ENCODE measurements at regions not wholly inside any gene's neighbourhood (a gene's known extent, or its start where the extent isn't known, plus 50 kb on each side); places are given as distances from the start of the nearest gene placed in this dataset.

- TF ChIP-seq POU2F2 (IDR thresholded peaks at IDR 0.05; ENCODE audit: low read depth, low read length) (no peak), POLR2AphosphoS5 (IDR thresholded peaks at IDR 0.05; ENCODE audit: low read depth, low read length) (no peak), SPI1 (IDR thresholded peaks at IDR 0.05; ENCODE audit: low read depth, low read length) (no peak), POLR2A (IDR thresholded peaks at IDR 0.05; ENCODE audit: low read depth, low read length) (no peak), PAX5 (IDR thresholded peaks at IDR 0.05; ENCODE audit: insufficient read depth, low read length, severe bottlenecking) (no peak), TAF1 (IDR thresholded peaks at IDR 0.05; ENCODE audit: low read depth, low read length) (no peak)
- DNase-seq (ENCODE audit: insufficient read length, low spot score) (no peak), FAIRE-seq (no peak)
These were observed 610.7 kb downstream of the KCNJ2 start for GRCh38 chr17:70780031-70780430.

- FAIRE-seq (no peak), DNase-seq (ENCODE audit: insufficient read length, low spot score) (no peak)
- no peak for TF ChIP-seq SPI1 (IDR thresholded peaks at IDR 0.05; ENCODE audit: low read depth, low read length)
- no peak for TF ChIP-seq PAX5 (IDR thresholded peaks at IDR 0.05; ENCODE audit: insufficient read depth, low read length, severe bottlenecking)
- no peak for TF ChIP-seq POLR2AphosphoS5 (IDR thresholded peaks at IDR 0.05; ENCODE audit: low read depth, low read length)
- TF ChIP-seq POLR2A (IDR thresholded peaks at IDR 0.05; ENCODE audit: low read depth, low read length): no peak
- TF ChIP-seq POU2F2 (IDR thresholded peaks at IDR 0.05; ENCODE audit: low read depth, low read length): no peak
These were observed 616.7 kb downstream of the KCNJ2 start for GRCh38 chr17:70786081-70786480.

DNA sequence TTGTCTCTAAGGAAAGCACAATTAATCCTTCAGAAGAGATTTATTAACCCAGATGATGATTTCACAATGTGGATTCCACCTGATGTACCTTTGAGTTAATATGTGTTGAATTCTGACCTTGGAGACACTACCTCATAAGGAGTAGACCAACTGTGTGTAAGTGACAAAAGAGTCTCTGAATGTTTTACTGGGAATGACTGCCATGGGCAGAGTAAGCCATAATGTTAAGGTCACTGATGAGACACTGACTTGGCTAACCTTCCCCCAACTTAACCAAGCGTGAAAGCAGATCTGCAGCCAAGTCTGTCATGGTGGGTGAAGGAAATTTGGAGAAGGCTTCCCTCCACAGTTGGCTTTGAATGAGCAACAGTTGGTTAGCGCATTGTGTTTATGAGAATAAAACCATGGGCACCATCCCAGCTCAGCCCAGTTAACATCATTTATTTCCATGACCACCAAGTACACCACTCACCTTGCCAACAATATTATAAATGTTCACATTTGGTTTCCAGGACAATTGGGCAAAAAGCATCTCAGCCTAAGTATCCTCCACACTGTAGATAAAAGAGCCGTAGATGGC lies 618.5 kb downstream of the KCNJ2 start:
- DNase-seq (ENCODE audit: insufficient read length, low spot score) (no peak), FAIRE-seq (no peak)
- no peak for TF ChIP-seq TAF1 (IDR thresholded peaks at IDR 0.05; ENCODE audit: low read depth, low read length)
- no peak for TF ChIP-seq PAX5 (IDR thresholded peaks at IDR 0.05; ENCODE audit: insufficient read depth, low read length, severe bottlenecking)
- no peak for TF ChIP-seq SPI1 (IDR thresholded peaks at IDR 0.05; ENCODE audit: low read depth, low read length)
- TF ChIP-seq POU2F2 (IDR thresholded peaks at IDR 0.05; ENCODE audit: low read depth, low read length): no peak
- TF ChIP-seq POLR2A (IDR thresholded peaks at IDR 0.05; ENCODE audit: low read depth, low read length): no peak
- no peak for TF ChIP-seq POLR2AphosphoS5 (IDR thresholded peaks at IDR 0.05; ENCODE audit: low read depth, low read length)

- FAIRE-seq: no peak
- TF ChIP-seq SPI1 (IDR thresholded peaks at IDR 0.05; ENCODE audit: low read depth, low read length): no peak
- no peak for TF ChIP-seq TAF1 (IDR thresholded peaks at IDR 0.05; ENCODE audit: low read depth, low read length)
- TF ChIP-seq PAX5 (IDR thresholded peaks at IDR 0.05; ENCODE audit: insufficient read depth, low read length, severe bottlenecking): no peak
- no peak for TF ChIP-seq POLR2AphosphoS5 (IDR thresholded peaks at IDR 0.05; ENCODE audit: low read depth, low read length)
- no peak for TF ChIP-seq POU2F2 (IDR thresholded peaks at IDR 0.05; ENCODE audit: low read depth, low read length)
- no peak for TF ChIP-seq POLR2A (IDR thresholded peaks at IDR 0.05; ENCODE audit: low read depth, low read length)
- DNase-seq (ENCODE audit: insufficient read length, low spot score): no peak
These were observed 622.6 kb downstream of the KCNJ2 start for GRCh38 chr17:70791748-70792443.

DNA sequence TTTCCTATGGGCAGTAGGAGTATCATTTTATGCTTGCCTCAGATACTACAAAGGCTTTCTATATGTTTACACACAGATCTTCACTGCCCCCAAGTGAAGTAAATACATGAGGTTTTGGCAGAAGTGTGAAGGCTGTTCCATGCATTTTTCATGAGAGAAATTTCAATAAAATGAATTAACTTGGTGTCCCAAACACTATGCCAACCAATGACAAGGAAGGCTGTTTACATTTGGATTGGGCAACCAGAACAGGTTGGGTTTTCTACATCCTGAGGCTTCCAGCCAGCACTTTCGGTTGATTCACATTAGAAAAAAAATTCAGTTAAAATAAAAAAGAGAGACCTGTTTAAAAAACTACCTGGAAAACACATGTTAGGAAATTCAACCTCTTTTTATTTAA lies 625.4 kb downstream of the KCNJ2 start:
- no peak for FAIRE-seq
- DNase-seq (ENCODE audit: insufficient read length, low spot score): no peak
- TF ChIP-seq TAF1 (IDR thresholded peaks at IDR 0.05; ENCODE audit: low read depth, low read length): no peak

- no peak for TF ChIP-seq TAF1 (IDR thresholded peaks at IDR 0.05; ENCODE audit: low read depth, low read length)
- TF ChIP-seq POU2F2 (IDR thresholded peaks at IDR 0.05; ENCODE audit: low read depth, low read length): no peak
- no peak for TF ChIP-seq PAX5 (IDR thresholded peaks at IDR 0.05; ENCODE audit: insufficient read depth, low read length, severe bottlenecking)
- no peak for TF ChIP-seq SPI1 (IDR thresholded peaks at IDR 0.05; ENCODE audit: low read depth, low read length)
- no peak for TF ChIP-seq POLR2A (IDR thresholded peaks at IDR 0.05; ENCODE audit: low read depth, low read length)
- no peak for TF ChIP-seq POLR2AphosphoS5 (IDR thresholded peaks at IDR 0.05; ENCODE audit: low read depth, low read length)
- DNase-seq (ENCODE audit: insufficient read length, low spot score): no peak
- FAIRE-seq: no peak
These were observed 626.3 kb downstream of the KCNJ2 start for GRCh38 chr17:70795620-70796019.

GRCh38 chr17:70796757-70797156 lies 627.4 kb downstream of the KCNJ2 start:
- FAIRE-seq (no peak), DNase-seq (ENCODE audit: insufficient read length, low spot score) (no peak)

DNA sequence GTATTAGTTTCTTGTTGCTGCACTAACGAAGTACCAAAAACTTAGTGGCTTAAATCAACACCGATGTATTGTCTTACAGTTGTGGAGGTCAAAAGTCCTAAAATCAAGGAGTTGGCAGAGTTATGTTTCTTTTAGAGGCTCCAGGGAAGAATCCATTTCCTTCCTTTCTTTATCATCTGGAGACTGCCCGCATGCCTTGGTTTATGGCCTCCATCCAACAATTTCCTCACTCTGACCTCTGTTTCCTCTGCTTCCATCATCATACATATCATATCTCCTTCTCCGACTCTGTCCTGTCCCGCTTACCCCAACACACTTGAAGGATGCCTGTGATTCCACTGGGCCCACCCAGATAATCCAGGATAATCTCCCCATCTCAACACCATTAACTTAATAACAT lies 627.8 kb downstream of the KCNJ2 start:
- DNase-seq (ENCODE audit: insufficient read length, low spot score): no peak
- no peak for FAIRE-seq
- TF ChIP-seq SPI1 (IDR thresholded peaks at IDR 0.05; ENCODE audit: low read depth, low read length) (no peak), PAX5 (IDR thresholded peaks at IDR 0.05; ENCODE audit: insufficient read depth, low read length, severe bottlenecking) (no peak), POLR2A (IDR thresholded peaks at IDR 0.05; ENCODE audit: low read depth, low read length) (no peak), POU2F2 (IDR thresholded peaks at IDR 0.05; ENCODE audit: low read depth, low read length) (no peak), TAF1 (IDR thresholded peaks at IDR 0.05; ENCODE audit: low read depth, low read length) (no peak), POLR2AphosphoS5 (IDR thresholded peaks at IDR 0.05; ENCODE audit: low read depth, low read length) (no peak)

More at GRCh38 chr17:70796757-70797156, 627.4 kb downstream of the KCNJ2 start:
- TF ChIP-seq POU2F2 (IDR thresholded peaks at IDR 0.05; ENCODE audit: low read depth, low read length) (no peak), POLR2A (IDR thresholded peaks at IDR 0.05; ENCODE audit: low read depth, low read length) (no peak), SPI1 (IDR thresholded peaks at IDR 0.05; ENCODE audit: low read depth, low read length) (no peak), POLR2AphosphoS5 (IDR thresholded peaks at IDR 0.05; ENCODE audit: low read depth, low read length) (no peak), PAX5 (IDR thresholded peaks at IDR 0.05; ENCODE audit: insufficient read depth, low read length, severe bottlenecking) (no peak), TAF1 (IDR thresholded peaks at IDR 0.05; ENCODE audit: low read depth, low read length) (no peak)

- TF ChIP-seq POLR2AphosphoS5 (IDR thresholded peaks at IDR 0.05; ENCODE audit: low read depth, low read length) (no peak), POU2F2 (IDR thresholded peaks at IDR 0.05; ENCODE audit: low read depth, low read length) (no peak), PAX5 (IDR thresholded peaks at IDR 0.05; ENCODE audit: insufficient read depth, low read length, severe bottlenecking) (no peak), TAF1 (IDR thresholded peaks at IDR 0.05; ENCODE audit: low read depth, low read length) (no peak), SPI1 (IDR thresholded peaks at IDR 0.05; ENCODE audit: low read depth, low read length) (no peak), POLR2A (IDR thresholded peaks at IDR 0.05; ENCODE audit: low read depth, low read length) (no peak)
- FAIRE-seq (no peak), DNase-seq (ENCODE audit: insufficient read length, low spot score) (no peak)
These were observed 634.8 kb downstream of the KCNJ2 start for GRCh38 chr17:70804161-70804560.

DNA sequence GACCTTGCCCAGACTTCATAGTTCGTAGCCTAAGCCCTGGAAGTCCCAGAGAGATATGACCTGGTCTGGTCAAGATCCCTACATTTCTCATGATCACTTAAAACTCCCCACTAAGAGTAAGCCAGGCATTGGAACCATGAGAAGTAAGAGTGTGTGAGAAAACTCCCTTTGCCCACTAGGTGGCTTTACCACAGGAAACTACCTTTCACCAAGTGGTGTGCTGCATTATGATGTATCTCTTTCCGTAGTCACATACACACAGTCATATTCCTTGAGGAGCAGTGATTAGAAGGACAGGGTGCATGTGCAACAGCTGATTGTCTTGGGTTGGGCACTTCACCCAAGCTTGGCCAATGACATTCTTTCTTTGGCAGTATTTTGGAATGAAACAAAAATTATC lies 639.3 kb downstream of the KCNJ2 start:
- TF ChIP-seq POLR2AphosphoS5 (IDR thresholded peaks at IDR 0.05; ENCODE audit: low read depth, low read length): no peak
- no peak for TF ChIP-seq SPI1 (IDR thresholded peaks at IDR 0.05; ENCODE audit: low read depth, low read length)
- TF ChIP-seq POU2F2 (IDR thresholded peaks at IDR 0.05; ENCODE audit: low read depth, low read length): no peak
- no peak for TF ChIP-seq POLR2A (IDR thresholded peaks at IDR 0.05; ENCODE audit: low read depth, low read length)
- no peak for TF ChIP-seq PAX5 (IDR thresholded peaks at IDR 0.05; ENCODE audit: insufficient read depth, low read length, severe bottlenecking)
- TF ChIP-seq TAF1 (IDR thresholded peaks at IDR 0.05; ENCODE audit: low read depth, low read length): no peak
- no peak for FAIRE-seq
- DNase-seq (ENCODE audit: insufficient read length, low spot score): no peak
